ENCODE measurements at regions not wholly inside any gene's neighbourhood (a gene's known extent, or its start where the extent isn't known, plus 50 kb on each side); places are given as distances from the start of the nearest gene placed in this dataset.

- ChIA-PET CTCF (interaction anchor here (0.8 kb wide), 1 partner anchor 8 kb away, joined by 4 read pairs; no protein-coding TSS in a partner anchor), SMC1A (ENCODE audit: uncharacterized antibody, unreplicated experiment) (no interaction called here), RAD21 (ENCODE audit: unreplicated experiment) (no interaction called here), POLR2A (no interaction called here)
- H3K9ac ChIP-seq (ENCODE audit: control insufficient read depth, insufficient read depth, low read length), result no peak overlapping the region
- no peak overlapping the region for H2AFZ ChIP-seq (ENCODE audit: control insufficient read depth, low read depth, low read length)
- 11% methylated on average over 2 of the region's 2 CpGs for WGBS (ENCODE audit: insufficient coverage, insufficient replicate concordance, low lambda C conversion rate, missing lambda C conversion rate)
- no peak for FAIRE-seq
- no peak for ATAC-seq
- H3K79me2 ChIP-seq (ENCODE audit: control insufficient read depth, insufficient read depth, low read length), result no peaks in the 10 kb centered on the region
- BruUV-seq (replicated peaks), result no TSS peak
- H3K4me3 ChIP-seq, result no peak overlapping the region
- no peaks in the 10 kb centered on the region for H4K20me1 ChIP-seq (ENCODE audit: control insufficient read depth, insufficient read depth)
- H3K27me3 ChIP-seq (replicated peaks in 1 of 2; ENCODE audit: control insufficient read depth in 2 of 2, insufficient read depth in 2 of 2, low read length in 1 of 2), result no peaks in the 10 kb centered on the region; a peak in 1 of 4 replicates
- H3K36me3 ChIP-seq (ENCODE audit: control insufficient read depth in 2 of 2, insufficient read depth in 2 of 2, low read length in 1 of 2), result no peaks in the 10 kb centered on the region
- in situ Hi-C loops (cut with MboI) (no loop called here), intact Hi-C loops (cut with micrococcal nuclease; ENCODE audit: unreplicated experiment) (no loop called here)
- H3K9me3 ChIP-seq (replicated peaks; ENCODE audit: control insufficient read depth, insufficient read depth, low read length), result no peaks in the 10 kb centered on the region
- H3K27ac ChIP-seq (ENCODE audit: control insufficient read depth, insufficient read depth), result no peak overlapping the region
- H3K4me2 ChIP-seq (ENCODE audit: control insufficient read depth, insufficient read depth), result no peak overlapping the region
- DNase-seq (ENCODE audit: low read depth, low spot score), result no peak
- H3K4me1 ChIP-seq (ENCODE audit: control insufficient read depth, insufficient read depth, low read length), result no peaks in the 10 kb centered on the region
- TF ChIP-seq ZBTB40 (IDR thresholded peaks at IDR 0.05; ENCODE audit: borderline replicate concordance) (no peak), PBX3 (IDR thresholded peaks at IDR 0.05; ENCODE audit: insufficient replicate concordance, low read depth, low read length) (no peak), ATF7 (IDR thresholded peaks at IDR 0.05; ENCODE audit: low read depth) (no peak), NR2C2 (IDR thresholded peaks at IDR 0.05; ENCODE audit: borderline replicate concordance, control insufficient read depth, insufficient read length, low read depth) (no peak), CREM (IDR thresholded peaks at IDR 0.05; ENCODE audit: low read depth) (no peak), SPI1 (IDR thresholded peaks at IDR 0.05; ENCODE audit: borderline replicate concordance, insufficient read depth, low read depth, low read length) (no peak), ZZZ3 (IDR thresholded peaks at IDR 0.05; ENCODE audit: control insufficient read depth, insufficient read length, low read depth) (no peak), SMAD5 (IDR thresholded peaks at IDR 0.05; ENCODE audit: low read depth) (no peak), USF1 (IDR thresholded peaks at IDR 0.05; ENCODE audit: borderline replicate concordance, extremely low read length, insufficient read depth, low read depth, low read length) (no peak), GABPA (IDR thresholded peaks at IDR 0.05; ENCODE audit: low read depth) (no peak), PAX8 (IDR thresholded peaks at IDR 0.05) (no peak), RCOR1 (conservative IDR thresholded peaks at IDR 0.05; ENCODE audit: low read depth, low read length) (no peak), ESRRA (IDR thresholded peaks at IDR 0.05; ENCODE audit: low read length) (no peak), HDAC2 (IDR thresholded peaks at IDR 0.05) (no peak), HSF1 (IDR thresholded peaks at IDR 0.05; ENCODE audit: low read depth, low read length) (no peak), RAD51 (IDR thresholded peaks at IDR 0.05) (no peak)
These were observed 136.1 kb downstream of the C4orf33 start for GRCh38 chr4:129231945-129232588.

Data from GM12878 (cell line).